KMS-11 (cell line): ENCODE measurements at regions not wholly inside any gene's neighbourhood (a gene's known extent, or its start where the extent isn't known, plus 50 kb on each side); places are given as distances from the start of the nearest gene placed in this dataset.

Source experiments
- H2AFZ ChIP-seq: fragments of 200-600 bp; sonication (generic); 2 replicates; pipeline ENCODE4 v1.6.1; 2016; ENCODE audit warnings: antibody characterized with exemption, mixed run types, low read depth
- H3K27ac ChIP-seq: fragments of 200-600 bp; sonication (generic); 2 replicates; pipeline ENCODE4 v1.6.1; 2016; ENCODE audit warnings: mild to moderate bottlenecking, mixed run types
- H3K27me3 ChIP-seq: fragments of 200-600 bp; sonication (generic); 2 replicates; pipeline ENCODE4 v1.6.1; 2017; ENCODE audit warnings: mild to moderate bottlenecking, low read depth, mixed run types, moderate library complexity; ENCODE audit not compliant: insufficient read depth
- H3K36me3 ChIP-seq: fragments of 200-600 bp; sonication (generic); 2 replicates; pipeline ENCODE4 v1.6.1; 2017; ENCODE audit warnings: mild to moderate bottlenecking, mixed run types; ENCODE audit not compliant: insufficient read depth
- H3K4me1 ChIP-seq: fragments of 200-600 bp; sonication (generic); 2 replicates; pipeline ENCODE4 v1.6.1; 2016; ENCODE audit warnings: mild to moderate bottlenecking, low read depth, mixed run types; ENCODE audit not compliant: poor library complexity, severe bottlenecking
- H3K4me2 ChIP-seq: fragments of 200-600 bp; sonication (generic); 2 replicates; pipeline ENCODE4 v1.7.0; 2016; ENCODE audit warnings: mild to moderate bottlenecking, mixed run types
- H3K4me3 ChIP-seq: fragments of 200-600 bp; sonication (generic); IDR thresholded peaks from 2 replicates; pipeline ENCODE4 v1.6.1; 2017; ENCODE audit warnings: low read depth, low read length, mixed read lengths; ENCODE audit not compliant: insufficient read depth
- H3K79me2 ChIP-seq: fragments of 200-600 bp; sonication (generic); 2 replicates; pipeline ENCODE4 v1.6.1; 2016; ENCODE audit warnings: low read depth, mixed run types; ENCODE audit not compliant: insufficient read depth
- H3K9ac ChIP-seq: fragments of 200-600 bp; sonication (generic); 2 replicates; pipeline ENCODE4 v1.6.1; 2016; ENCODE audit warnings: mild to moderate bottlenecking, mixed run types
- H4K20me1 ChIP-seq: fragments of 200-600 bp; sonication (generic); 2 replicates; pipeline ENCODE4 v1.6.1; 2016; ENCODE audit warnings: mild to moderate bottlenecking, mixed run types; ENCODE audit not compliant: insufficient read depth
- CTCF ChIP-seq: fragments of 200-600 bp; sonication (generic); conservative IDR thresholded peaks from 2 replicates; pipeline ENCODE4 v1.6.1; 2017; ENCODE audit warnings: low read depth, mild to moderate bottlenecking, antibody characterized with exemption, low read length, moderate library complexity, mixed read lengths

GRCh38 chr1:238611406-238611805 lies 720.7 kb upstream of the ZP4 start:
- Histone ChIP-seq H3K4me1 (peaks cover 14% of the 10 kb centered on the region), H3K27ac (no peak overlapping the region), H3K4me2 (no peak overlapping the region), H3K4me3 (no peak overlapping the region), H3K79me2 (no peaks in the 10 kb centered on the region), H3K9ac (no peak overlapping the region), H3K27me3 (no peaks in the 10 kb centered on the region), H3K36me3 (no peaks in the 10 kb centered on the region), H2AFZ (no peak overlapping the region), H4K20me1 (no peaks in the 10 kb centered on the region)
- no peak for TF ChIP-seq CTCF

GRCh38 chr1:238608144-238608543 lies 717.4 kb upstream of the ZP4 start:
- no peaks in the 10 kb centered on the region for H3K36me3 ChIP-seq
- TF ChIP-seq CTCF: no peak
- no peak overlapping the region for H2AFZ ChIP-seq
- no peaks in the 10 kb centered on the region for H3K27me3 ChIP-seq
- H3K4me1 ChIP-seq: peaks cover 14% of the 10 kb centered on the region
- no peak overlapping the region for H3K27ac ChIP-seq
- H3K9ac ChIP-seq: no peak overlapping the region
- no peaks in the 10 kb centered on the region for H4K20me1 ChIP-seq
- peak overlapping the region; percentile 2; the same call in 1 of the 2 replicates for H3K4me2 ChIP-seq
- no peaks in the 10 kb centered on the region for H3K79me2 ChIP-seq
- H3K4me3 ChIP-seq: no peak overlapping the region

GRCh38 chr1:238606896-238607295 lies 716.2 kb upstream of the ZP4 start:
- Histone ChIP-seq H3K4me3 (no peak overlapping the region), H3K27me3 (no peaks in the 10 kb centered on the region), H3K79me2 (no peaks in the 10 kb centered on the region), H4K20me1 (no peaks in the 10 kb centered on the region), H3K4me2 (no peak overlapping the region), H2AFZ (no peak overlapping the region), H3K27ac (no peak overlapping the region), H3K36me3 (no peaks in the 10 kb centered on the region), H3K9ac (no peak overlapping the region), H3K4me1 (peaks cover 14% of the 10 kb centered on the region)
- no peak for TF ChIP-seq CTCF

GRCh38 chr1:238606457-238606856 lies 715.7 kb upstream of the ZP4 start:
- Histone ChIP-seq H3K79me2 (no peaks in the 10 kb centered on the region), H3K27me3 (no peaks in the 10 kb centered on the region), H3K4me1 (peaks cover 14% of the 10 kb centered on the region), H2AFZ (no peak overlapping the region), H4K20me1 (no peaks in the 10 kb centered on the region), H3K27ac (no peak overlapping the region), H3K4me2 (no peak overlapping the region), H3K9ac (no peak overlapping the region), H3K4me3 (no peak overlapping the region), H3K36me3 (no peaks in the 10 kb centered on the region)
- no peak for TF ChIP-seq CTCF
